GM19438 (cell line): ENCODE measurements at regions not wholly inside any gene's neighbourhood (a gene's known extent, or its start where the extent isn't known, plus 50 kb on each side); places are given as distances from the start of the nearest gene placed in this dataset.
"Not testable (repeated sequence)": the region's sequence is repeated elsewhere in the genome, so short reads cannot be mapped to it uniquely, and the experiment has no call there.

Experiments
- ATAC-seq: cut with Tn5 transposase; IDR thresholded peaks from one replicate; pipeline ENCODE4 v1.9.1; 2021; ENCODE audit warnings: low read depth; ENCODE audit not compliant: unreplicated experiment

GRCh38 chr12:4193821-4194220 lies 79.7 kb upstream of the CCND2 start:
- no peak for ATAC-seq

GRCh38 chr12:4191642-4192041 lies 81.9 kb upstream of the CCND2 start:
- ATAC-seq: no peak

DNA sequence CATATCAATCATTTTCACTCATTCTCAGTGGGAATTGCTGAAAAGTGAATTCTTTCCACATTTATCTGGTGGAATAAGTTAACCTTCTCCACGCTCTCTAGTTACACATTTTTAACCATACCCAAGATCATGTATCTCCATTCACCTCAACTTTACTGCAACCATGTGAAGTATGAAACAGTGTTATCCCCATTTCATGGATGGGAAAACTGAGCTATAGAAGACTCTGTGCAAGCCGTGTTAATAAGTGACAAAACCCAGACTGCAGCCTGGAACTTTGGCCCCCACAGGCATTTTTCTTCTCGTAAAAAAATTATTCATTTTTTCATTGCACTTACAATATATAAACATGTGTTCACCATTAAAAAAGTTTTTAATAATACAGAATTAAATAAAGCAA lies 82.4 kb upstream of the CCND2 start:
- ATAC-seq: no peak

DNA sequence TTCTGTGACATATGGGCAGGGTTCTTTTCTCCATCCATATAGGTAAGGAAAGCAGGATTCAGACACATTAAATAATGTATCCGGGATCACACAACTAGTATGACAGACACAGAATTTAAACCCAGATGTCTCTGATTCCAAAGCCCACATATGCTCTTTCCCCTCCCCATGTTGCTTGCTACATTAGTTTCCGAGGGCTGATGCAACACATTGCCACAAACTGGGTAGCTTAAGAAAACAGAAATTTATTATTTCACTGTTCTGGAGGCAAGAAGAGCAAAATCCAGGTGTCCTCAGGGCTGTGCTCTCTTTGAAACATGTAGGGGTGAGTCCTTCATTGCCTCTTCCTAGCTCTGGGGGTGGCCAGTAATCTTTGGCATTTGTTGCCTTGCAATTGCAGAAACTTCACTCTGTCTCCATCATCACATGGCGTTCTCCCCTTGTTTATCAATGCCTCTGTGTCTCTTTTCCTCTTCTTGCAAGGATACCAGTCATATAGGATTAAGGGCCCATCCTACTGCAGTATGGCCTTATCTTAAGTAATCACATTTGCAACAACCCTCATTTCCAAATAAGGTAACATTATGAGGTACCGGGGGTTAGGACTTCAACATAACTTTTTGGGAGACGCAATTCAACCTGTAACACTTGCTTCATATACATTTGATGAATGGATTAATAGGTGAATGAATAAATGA lies 83.0 kb upstream of the CCND2 start:
- ATAC-seq: no peak

GRCh38 chr12:4189721-4190120 lies 83.8 kb upstream of the CCND2 start:
- no peak for ATAC-seq

- ATAC-seq: no peak
These were observed 85.6 kb upstream of the CCND2 start for GRCh38 chr12:4187916-4188315.

- ATAC-seq: not testable (repeated sequence)
These were observed 86.2 kb upstream of the CCND2 start for GRCh38 chr12:4187315-4187714.

DNA sequence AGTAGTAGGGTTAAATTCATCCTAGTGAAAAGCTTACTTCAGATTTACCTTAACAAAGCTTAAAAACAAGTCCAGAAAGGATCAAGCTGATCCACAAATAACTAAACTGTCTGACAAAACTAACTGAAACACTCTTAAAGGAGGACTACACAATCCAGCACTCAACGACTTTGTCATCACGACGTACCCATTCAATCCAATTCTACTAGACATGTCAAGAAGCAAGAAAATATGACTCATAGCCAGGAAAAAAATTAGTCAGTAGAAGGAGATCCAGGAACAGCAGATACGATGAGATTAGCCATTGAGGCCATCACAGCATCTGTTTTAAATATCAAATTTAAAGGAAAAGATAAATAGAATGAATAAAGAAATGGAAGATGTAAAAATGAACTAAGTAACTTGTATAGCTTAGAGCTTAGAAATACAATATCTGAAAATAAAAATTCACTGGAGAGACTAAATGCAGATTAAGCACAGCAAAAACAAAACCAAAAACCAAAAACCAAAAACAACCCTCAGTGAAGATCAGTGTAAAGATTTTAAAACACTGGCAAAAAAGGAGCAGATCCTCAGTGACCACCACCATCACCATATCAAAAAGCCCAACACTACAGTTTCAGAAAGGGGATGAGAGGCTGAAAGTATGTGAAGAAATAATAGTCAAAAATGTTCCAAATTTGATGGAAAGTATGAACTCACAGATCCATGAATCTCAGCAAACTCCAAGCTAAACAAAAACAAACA lies 95.0 kb upstream of the CCND2 start:
- ATAC-seq: no peak

DNA sequence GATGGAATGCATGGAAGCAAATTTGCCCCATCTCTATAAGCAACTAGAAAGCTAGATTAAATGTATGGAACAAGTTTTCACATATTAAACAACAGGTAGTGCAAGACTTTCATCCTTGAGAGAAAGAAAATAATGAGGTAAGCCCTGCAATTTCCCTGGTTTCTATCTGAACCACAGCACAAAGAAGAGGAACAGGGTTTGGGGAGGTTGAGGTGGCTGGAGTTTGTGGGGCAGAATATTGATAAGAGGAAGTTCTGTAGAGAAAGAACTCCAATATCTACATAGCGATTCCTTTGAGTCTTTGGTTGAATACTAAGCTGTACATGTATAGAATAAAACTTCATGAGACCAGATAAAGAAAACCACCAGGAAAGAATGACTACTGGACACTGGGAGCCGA lies 96.3 kb upstream of the CCND2 start:
- no peak for ATAC-seq

GRCh38 chr12:4176168-4176567 lies 97.4 kb upstream of the CCND2 start:
- no peak for ATAC-seq

GRCh38 chr12:4174417-4174816 lies 99.1 kb upstream of the CCND2 start:
- ATAC-seq: no peak

DNA sequence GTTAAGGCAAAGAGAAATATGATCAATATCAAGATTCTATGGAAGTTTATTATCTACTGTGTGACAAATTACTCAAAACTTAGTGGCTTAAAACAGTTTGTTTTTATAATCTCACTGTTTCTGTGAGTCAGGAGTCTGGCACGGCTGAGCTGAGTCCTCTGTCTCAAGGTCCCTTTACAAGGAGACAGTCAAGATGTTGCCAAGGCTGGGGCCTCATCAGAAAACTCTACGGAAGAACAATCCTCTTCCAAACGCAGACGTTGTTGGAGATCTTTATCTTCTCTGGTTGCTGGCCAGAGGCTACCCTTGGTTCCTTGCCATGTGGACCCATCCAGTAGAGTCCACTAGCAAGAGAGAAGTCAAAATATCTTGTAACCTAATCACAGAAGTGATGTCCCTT lies 100.6 kb upstream of the CCND2 start:
- ATAC-seq: no peak

GRCh38 chr12:4171742-4172141 lies 101.8 kb upstream of the CCND2 start:
- ATAC-seq: no peak

DNA sequence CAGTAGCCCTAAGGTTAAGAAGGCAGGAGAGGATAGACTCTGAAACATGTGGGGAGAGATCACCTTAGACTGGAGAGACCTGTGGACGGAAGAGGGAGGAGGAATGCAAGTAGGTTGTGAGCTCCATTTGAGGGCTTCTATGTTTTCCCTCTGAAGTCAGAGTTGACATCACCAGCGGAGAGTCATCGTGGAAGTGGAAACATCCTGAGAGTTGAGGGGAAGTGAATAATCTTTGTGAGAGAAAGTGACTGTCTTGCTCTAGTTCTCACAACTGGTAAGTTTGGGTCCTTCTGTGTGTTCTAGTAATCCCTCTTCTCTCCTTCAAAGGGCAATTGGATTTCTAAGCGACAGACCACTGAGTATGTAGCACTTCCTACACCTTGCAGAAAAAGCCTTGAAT lies 103.6 kb upstream of the CCND2 start:
- no peak for ATAC-seq

- no peak for ATAC-seq
These were observed 104.0 kb upstream of the CCND2 start for GRCh38 chr12:4169531-4169930.

DNA sequence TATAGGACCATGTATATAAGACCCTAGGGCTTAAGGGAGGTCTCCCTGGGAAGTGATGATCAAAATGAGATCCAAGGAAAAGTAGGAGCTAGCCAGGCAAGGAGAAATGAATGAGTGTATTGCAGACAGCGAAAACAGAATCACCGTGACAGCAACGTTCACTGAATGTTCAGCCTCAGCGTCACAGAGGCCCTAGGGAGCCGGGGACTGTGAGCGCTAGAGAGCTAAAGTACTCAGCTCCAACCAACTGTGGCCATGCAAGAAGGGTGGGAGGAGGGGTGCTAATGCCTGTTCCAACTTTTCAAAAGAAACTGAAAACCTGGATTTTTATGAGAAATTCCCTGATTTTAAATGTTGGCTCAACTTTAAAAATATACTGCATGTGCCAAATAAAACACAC lies 105.5 kb upstream of the CCND2 start:
- ATAC-seq: no peak

DNA sequence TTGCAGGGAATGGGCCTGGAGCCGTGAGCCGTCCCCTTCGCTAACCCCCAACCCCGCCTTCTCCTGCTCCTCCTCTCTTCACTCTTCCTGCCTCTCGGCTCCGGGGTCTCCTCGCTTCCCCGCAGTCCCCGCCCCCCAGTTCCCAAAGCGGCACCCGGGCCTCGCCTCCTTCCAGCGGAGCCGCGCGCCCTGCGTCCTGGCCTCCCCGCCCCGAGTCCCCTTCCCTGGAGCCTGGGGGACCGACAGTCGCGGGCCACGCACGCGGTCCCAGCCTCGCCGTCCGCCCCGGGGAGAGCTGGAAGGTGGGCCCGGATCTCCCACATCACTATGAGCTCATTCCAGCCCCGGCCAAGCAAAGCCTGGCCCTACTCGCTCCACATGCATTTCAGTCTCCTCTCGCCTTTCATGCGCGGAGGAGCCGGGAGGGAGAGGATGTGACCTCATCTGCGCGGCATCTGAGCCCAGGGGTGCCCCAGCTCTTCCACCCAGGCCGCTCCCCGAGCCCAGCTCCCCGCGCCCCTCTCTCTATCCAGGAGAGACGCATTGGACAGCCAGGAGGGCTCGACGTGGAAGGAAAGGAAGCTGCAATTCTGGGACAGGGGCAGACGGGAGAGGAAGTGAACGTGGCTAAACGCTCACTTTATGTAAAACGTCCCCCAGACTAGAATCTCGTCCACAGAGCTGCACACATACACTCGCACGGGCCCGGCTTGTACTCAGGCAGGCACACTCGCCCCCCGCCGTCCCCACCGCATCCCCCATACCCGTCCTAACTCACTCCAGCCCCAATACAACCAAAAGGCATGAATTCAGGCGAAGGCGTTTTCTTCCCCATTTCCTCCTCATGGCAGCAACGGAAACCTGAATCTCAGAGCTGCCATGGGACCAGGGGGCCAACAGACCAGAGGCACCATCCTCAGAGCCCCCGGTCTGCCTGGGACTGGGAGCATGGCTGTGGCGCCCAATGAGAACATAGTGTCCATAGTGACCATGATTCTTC lies 108.7 kb upstream of the CCND2 start:
- no peak for ATAC-seq

GRCh38 chr12:4164188-4164558 lies 109.4 kb upstream of the CCND2 start:
- no peak for ATAC-seq

DNA sequence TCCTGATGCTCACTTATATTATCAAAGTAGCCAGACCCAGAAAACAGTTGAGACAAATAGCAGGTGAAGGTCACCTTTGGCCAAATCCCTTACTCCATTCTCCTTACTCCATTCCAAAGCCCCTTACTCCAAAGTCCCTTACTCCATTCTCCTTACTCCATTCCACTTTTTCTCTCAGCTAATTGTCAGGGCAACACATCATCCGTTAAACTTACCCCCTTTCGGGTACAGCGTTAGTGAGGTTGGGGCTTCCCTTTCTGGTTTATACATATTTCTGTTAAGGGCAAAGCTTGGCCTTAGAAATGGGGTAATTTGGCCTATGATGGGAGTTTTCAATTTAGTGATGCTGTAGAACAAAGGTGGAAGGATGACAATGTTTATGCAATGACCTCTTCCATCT lies 111.8 kb upstream of the CCND2 start:
- no peak for ATAC-seq

DNA sequence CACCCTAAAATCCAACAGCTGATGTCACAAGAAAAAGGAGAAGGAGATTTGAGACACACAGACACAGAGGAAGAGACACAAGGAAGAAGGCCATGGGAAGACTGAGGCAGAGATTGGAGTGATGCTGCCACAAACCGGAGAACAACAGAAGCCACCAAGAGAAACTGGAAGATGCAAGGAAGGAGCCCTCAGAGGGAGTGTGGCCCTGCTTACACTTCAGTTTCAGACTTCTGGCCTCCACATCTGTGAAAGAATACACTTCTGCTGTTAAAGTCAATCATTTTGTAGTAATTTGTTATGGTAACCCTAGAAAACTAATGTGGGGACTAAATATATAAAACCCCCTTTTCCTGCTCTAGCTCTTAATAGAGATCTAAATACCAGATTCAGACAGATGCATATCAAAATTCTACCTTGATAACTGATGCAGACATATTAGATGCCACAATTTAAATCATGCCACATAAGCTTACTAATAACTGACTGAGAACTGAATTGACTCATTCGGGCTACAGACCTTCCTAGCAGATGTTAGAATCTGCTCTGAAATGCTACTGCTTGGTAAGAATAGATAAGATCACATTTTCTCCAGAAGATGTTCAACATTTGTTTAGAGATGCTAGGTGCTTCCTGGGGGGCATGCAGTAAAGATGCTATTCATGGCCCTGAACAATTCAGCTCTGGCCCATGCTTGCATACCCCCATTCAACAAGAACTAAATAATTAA lies 113.1 kb upstream of the CCND2 start:
- ATAC-seq: no peak

DNA sequence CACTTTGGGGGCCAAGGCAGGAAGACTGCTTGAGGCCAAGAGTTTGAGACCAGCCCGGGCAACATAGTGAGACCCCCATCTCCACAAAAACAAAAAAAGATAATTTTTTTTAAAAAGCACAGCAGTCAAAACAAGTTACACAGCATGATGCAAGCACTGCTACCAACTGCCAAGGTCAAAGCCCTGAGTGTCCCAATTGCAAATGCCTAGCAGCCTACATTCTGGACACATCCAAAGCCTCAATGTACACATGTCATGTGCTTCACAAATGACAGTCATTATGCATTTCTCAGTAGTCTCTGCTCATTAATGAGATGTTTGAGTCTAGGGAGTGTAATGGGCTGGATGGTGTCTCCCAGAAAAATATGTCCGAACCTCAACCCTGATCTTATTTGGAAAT lies 113.7 kb upstream of the CCND2 start:
- no peak for ATAC-seq
